NB4 (cell line): ENCODE measurements at regions not wholly inside any gene's neighbourhood (a gene's known extent, or its start where the extent isn't known, plus 50 kb on each side); places are given as distances from the start of the nearest gene placed in this dataset.

Experiments used
- DNase-seq: peaks from one replicate; pipeline ENCODE4 v3.0.0; 2010; ENCODE audit warnings: low read depth
- H3K4me3 ChIP-seq: one replicate; pipeline ENCODE4 v1.5.1; 2011; ENCODE audit warnings: mild to moderate bottlenecking, low read depth, low read length, moderate library complexity
- CTCF ChIP-seq: IDR thresholded peaks from one replicate; pipeline ENCODE4 v1.5.1; 2012; ENCODE audit warnings: low read depth, low read length
- MAX ChIP-seq: IDR thresholded peaks from 2 replicates; pipeline ENCODE4 v1.6.1; 2011; ENCODE audit warnings: low read depth, low read length
- MYC ChIP-seq: IDR thresholded peaks from 2 replicates; pipeline ENCODE4 v1.6.1; 2011; ENCODE audit warnings: low read depth, low read length
- POLR2A ChIP-seq: IDR thresholded peaks from 2 replicates; pipeline ENCODE4 v1.6.1; 2011; ENCODE audit warnings: mild to moderate bottlenecking; ENCODE audit not compliant: insufficient read length; ENCODE audit errors: extremely low read depth

GRCh38 chr16:73190688-73191659, 143.0 kb upstream of the ZFHX3 start:
- TF ChIP-seq POLR2A (no peak), MYC (no peak), CTCF (no peak), MAX (no peak)
- peak; percentile 21 for DNase-seq

GRCh38 chr16:73190256-73190655, 142.3 kb upstream of the ZFHX3 start:
- no peak for TF ChIP-seq MAX
- no peak for TF ChIP-seq POLR2A
- TF ChIP-seq MYC: no peak
- no peak for TF ChIP-seq CTCF
- no peak overlapping the region for H3K4me3 ChIP-seq
- DNase-seq: no peak

More at GRCh38 chr16:73190688-73191659, 143.0 kb upstream of the ZFHX3 start:
- no peak overlapping the region for H3K4me3 ChIP-seq

GRCh38 chr16:73189136-73189535, 141.2 kb upstream of the ZFHX3 start:
- no peak for DNase-seq
- TF ChIP-seq MAX (no peak), POLR2A (no peak)
- no peak overlapping the region for H3K4me3 ChIP-seq

GRCh38 chr16:73186752-73187601, 139.0 kb upstream of the ZFHX3 start:
- TF ChIP-seq MYC (no peak), POLR2A (no peak), MAX (no peak), CTCF (no peak)
- DNase-seq: no peak
- H3K4me3 ChIP-seq: no peak overlapping the region

GRCh38 chr16:73185737-73186136, 137.8 kb upstream of the ZFHX3 start:
- TF ChIP-seq MYC: no peak
- TF ChIP-seq MAX: no peak
- no peak overlapping the region for H3K4me3 ChIP-seq
- DNase-seq: no peak

GRCh38 chr16:73183611-73184092, 135.7 kb upstream of the ZFHX3 start:
- no peak for TF ChIP-seq CTCF
- TF ChIP-seq MYC: no peak
- no peak for TF ChIP-seq MAX
- TF ChIP-seq POLR2A: no peak
- DNase-seq: no peak
- H3K4me3 ChIP-seq: no peak overlapping the region
